ENCODE measurements at regions not wholly inside any gene's neighbourhood (a gene's known extent, or its start where the extent isn't known, plus 50 kb on each side); places are given as distances from the start of the nearest gene placed in this dataset.

DNA sequence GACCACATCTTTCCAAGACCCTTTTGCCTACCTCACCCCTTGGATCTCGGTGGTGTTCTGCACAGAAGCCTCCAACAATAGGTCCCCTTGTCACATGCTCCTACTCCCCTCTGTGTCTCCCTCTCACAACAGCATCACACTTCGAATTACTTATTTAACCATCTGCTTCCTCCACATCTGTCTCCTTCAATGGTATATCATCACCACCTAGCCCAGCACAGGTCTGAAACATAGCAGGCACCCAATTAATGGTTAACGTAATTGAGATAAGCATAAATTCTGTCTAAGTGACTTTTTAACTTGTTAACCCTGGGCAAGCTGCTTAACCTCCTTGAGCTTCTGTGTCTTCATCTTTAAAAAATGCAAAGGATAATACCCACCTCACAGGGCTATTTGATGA is 100.3 kb upstream of the BARHL2 start:
- TF ChIP-seq, protein P1, sequence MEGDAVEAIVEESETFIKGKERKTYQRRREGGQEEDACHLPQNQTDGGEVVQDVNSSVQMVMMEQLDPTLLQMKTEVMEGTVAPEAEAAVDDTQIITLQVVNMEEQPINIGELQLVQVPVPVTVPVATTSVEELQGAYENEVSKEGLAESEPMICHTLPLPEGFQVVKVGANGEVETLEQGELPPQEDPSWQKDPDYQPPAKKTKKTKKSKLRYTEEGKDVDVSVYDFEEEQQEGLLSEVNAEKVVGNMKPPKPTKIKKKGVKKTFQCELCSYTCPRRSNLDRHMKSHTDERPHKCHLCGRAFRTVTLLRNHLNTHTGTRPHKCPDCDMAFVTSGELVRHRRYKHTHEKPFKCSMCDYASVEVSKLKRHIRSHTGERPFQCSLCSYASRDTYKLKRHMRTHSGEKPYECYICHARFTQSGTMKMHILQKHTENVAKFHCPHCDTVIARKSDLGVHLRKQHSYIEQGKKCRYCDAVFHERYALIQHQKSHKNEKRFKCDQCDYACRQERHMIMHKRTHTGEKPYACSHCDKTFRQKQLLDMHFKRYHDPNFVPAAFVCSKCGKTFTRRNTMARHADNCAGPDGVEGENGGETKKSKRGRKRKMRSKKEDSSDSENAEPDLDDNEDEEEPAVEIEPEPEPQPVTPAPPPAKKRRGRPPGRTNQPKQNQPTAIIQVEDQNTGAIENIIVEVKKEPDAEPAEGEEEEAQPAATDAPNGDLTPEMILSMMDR (IDR thresholded peaks at IDR 0.05; ENCODE audit: poor library complexity, severe bottlenecking), result no peak
- no peak for TF ChIP-seq TAF1 (IDR thresholded peaks at IDR 0.05; ENCODE audit: low read depth)
- no peak for TF ChIP-seq EZH2 (IDR thresholded peaks at IDR 0.05; ENCODE audit: borderline replicate concordance, insufficient read depth, low read length, poor library complexity, severe bottlenecking)

All from neural cell (in vitro differentiated cells).